ENCODE measurements at regions not wholly inside any gene's neighbourhood (a gene's known extent, or its start where the extent isn't known, plus 50 kb on each side); places are given as distances from the start of the nearest gene placed in this dataset.

GRCh38 chr3:117723825-117724224 is 1014.2 kb downstream of the TUSC7 start:
- Histone ChIP-seq H3K9me2 (replicated peaks; ENCODE audit: insufficient read depth, low read length) (no peaks in the 10 kb centered on the region), H3K79me2 (ENCODE audit: low read length) (no peaks in the 10 kb centered on the region), H3K4me1 (ENCODE audit: low read length) (peaks cover 11% of the 10 kb centered on the region), H2AFZ (ENCODE audit: low read length) (no peak overlapping the region), H3K9ac (ENCODE audit: low read length) (no peak overlapping the region), H3K4me3 (ENCODE audit: low read length) (no peak overlapping the region), H3F3A (ENCODE audit: insufficient read depth, low read length) (no peaks in the 10 kb centered on the region), H3K9me3 (replicated peaks; ENCODE audit: insufficient read depth, low read length) (no peaks in the 10 kb centered on the region), H3K27me3 (replicated peaks; ENCODE audit: insufficient read depth, low read length) (no peaks in the 10 kb centered on the region), H3K4me2 (ENCODE audit: low read depth, low read length) (no peak overlapping the region), H4K20me1 (ENCODE audit: insufficient read depth, low read length) (no peaks in the 10 kb centered on the region), H3K36me3 (replicated peaks; ENCODE audit: insufficient read depth, low read length) (no peaks in the 10 kb centered on the region), H3K27ac (ENCODE audit: low read length) (no peak overlapping the region)
- DNase-seq, result no peak
- TF ChIP-seq EZH2 (optimal IDR thresholded peaks at IDR 0.05; ENCODE audit: low read depth, low read length), result no peak
- no peak for TF ChIP-seq EZH2phosphoT487 (IDR thresholded peaks at IDR 0.05; ENCODE audit: low read length)
- TF ChIP-seq, protein P1, sequence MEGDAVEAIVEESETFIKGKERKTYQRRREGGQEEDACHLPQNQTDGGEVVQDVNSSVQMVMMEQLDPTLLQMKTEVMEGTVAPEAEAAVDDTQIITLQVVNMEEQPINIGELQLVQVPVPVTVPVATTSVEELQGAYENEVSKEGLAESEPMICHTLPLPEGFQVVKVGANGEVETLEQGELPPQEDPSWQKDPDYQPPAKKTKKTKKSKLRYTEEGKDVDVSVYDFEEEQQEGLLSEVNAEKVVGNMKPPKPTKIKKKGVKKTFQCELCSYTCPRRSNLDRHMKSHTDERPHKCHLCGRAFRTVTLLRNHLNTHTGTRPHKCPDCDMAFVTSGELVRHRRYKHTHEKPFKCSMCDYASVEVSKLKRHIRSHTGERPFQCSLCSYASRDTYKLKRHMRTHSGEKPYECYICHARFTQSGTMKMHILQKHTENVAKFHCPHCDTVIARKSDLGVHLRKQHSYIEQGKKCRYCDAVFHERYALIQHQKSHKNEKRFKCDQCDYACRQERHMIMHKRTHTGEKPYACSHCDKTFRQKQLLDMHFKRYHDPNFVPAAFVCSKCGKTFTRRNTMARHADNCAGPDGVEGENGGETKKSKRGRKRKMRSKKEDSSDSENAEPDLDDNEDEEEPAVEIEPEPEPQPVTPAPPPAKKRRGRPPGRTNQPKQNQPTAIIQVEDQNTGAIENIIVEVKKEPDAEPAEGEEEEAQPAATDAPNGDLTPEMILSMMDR (IDR thresholded peaks at IDR 0.05; ENCODE audit: low read length), result no peak

- no peak overlapping the region for H3K27ac ChIP-seq (ENCODE audit: low read length)
- no peak for DNase-seq
- no peak overlapping the region for H3K9ac ChIP-seq (ENCODE audit: low read length)
- H3K36me3 ChIP-seq (replicated peaks; ENCODE audit: insufficient read depth, low read length), result no peaks in the 10 kb centered on the region
- no peak overlapping the region for H3K4me3 ChIP-seq (ENCODE audit: low read length)
- H3K9me2 ChIP-seq (replicated peaks; ENCODE audit: insufficient read depth, low read length), result no peaks in the 10 kb centered on the region
- no peaks in the 10 kb centered on the region for H3K9me3 ChIP-seq (replicated peaks; ENCODE audit: insufficient read depth, low read length)
- H4K20me1 ChIP-seq (ENCODE audit: insufficient read depth, low read length), result no peaks in the 10 kb centered on the region
- H3K79me2 ChIP-seq (ENCODE audit: low read length), result no peaks in the 10 kb centered on the region
- no peak overlapping the region for H3K4me2 ChIP-seq (ENCODE audit: low read depth, low read length)
- no peaks in the 10 kb centered on the region for H3K27me3 ChIP-seq (replicated peaks; ENCODE audit: insufficient read depth, low read length)
- H3K4me1 ChIP-seq (ENCODE audit: low read length), result peaks cover 1% of the 10 kb centered on the region; the same call in 1 of the 2 replicates
- no peak overlapping the region for H2AFZ ChIP-seq (ENCODE audit: low read length)
- no peak for TF ChIP-seq EZH2phosphoT487 (IDR thresholded peaks at IDR 0.05; ENCODE audit: low read length)
- no peaks in the 10 kb centered on the region for H3F3A ChIP-seq (ENCODE audit: insufficient read depth, low read length)
Observed at GRCh38 chr3:117725314-117725713, 1015.7 kb downstream of the TUSC7 start.

DNA sequence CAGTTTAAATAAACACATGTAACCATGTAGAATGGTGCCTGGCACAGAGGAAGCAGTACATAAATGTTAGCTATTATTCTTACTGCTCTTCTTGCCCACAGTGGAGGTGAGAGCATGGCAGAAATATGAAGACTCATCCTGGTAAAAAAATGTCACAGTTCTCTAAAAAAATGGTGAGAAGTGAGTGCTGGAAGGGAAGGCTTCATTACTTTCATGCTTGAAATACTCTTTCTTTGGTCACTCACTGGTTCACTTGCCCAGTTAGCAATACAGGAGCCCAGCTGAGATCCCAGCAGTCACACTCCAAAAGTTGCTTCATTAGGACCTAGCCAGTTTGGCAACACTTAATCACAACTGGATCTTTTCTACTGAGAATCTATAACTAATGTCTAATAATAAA is 1017.2 kb downstream of the TUSC7 start:
- no peaks in the 10 kb centered on the region for H3K9me2 ChIP-seq (replicated peaks; ENCODE audit: insufficient read depth, low read length)
- no peak overlapping the region for H3K4me2 ChIP-seq (ENCODE audit: low read depth, low read length)
- no peak for DNase-seq
- no peaks in the 10 kb centered on the region for H3K36me3 ChIP-seq (replicated peaks; ENCODE audit: insufficient read depth, low read length)
- H3K9me3 ChIP-seq (replicated peaks; ENCODE audit: insufficient read depth, low read length), result no peaks in the 10 kb centered on the region
- H4K20me1 ChIP-seq (ENCODE audit: insufficient read depth, low read length), result no peaks in the 10 kb centered on the region
- H3K79me2 ChIP-seq (ENCODE audit: low read length), result no peaks in the 10 kb centered on the region
- TF ChIP-seq EZH2phosphoT487 (IDR thresholded peaks at IDR 0.05; ENCODE audit: low read length) (no peak), EZH2 (optimal IDR thresholded peaks at IDR 0.05; ENCODE audit: low read depth, low read length) (no peak)
- TF ChIP-seq, protein P1 (IDR thresholded peaks at IDR 0.05; ENCODE audit: low read length), result no peak
- no peaks in the 10 kb centered on the region for H3K27me3 ChIP-seq (replicated peaks; ENCODE audit: insufficient read depth, low read length)
- no peaks in the 10 kb centered on the region for H3F3A ChIP-seq (ENCODE audit: insufficient read depth, low read length)
- no peak overlapping the region for H3K27ac ChIP-seq (ENCODE audit: low read length)
- H3K4me1 ChIP-seq (ENCODE audit: low read length), result no peaks in the 10 kb centered on the region
- H3K4me3 ChIP-seq (ENCODE audit: low read length), result no peak overlapping the region
- H3K9ac ChIP-seq (ENCODE audit: low read length), result no peak overlapping the region
- no peak overlapping the region for H2AFZ ChIP-seq (ENCODE audit: low read length)

DNA sequence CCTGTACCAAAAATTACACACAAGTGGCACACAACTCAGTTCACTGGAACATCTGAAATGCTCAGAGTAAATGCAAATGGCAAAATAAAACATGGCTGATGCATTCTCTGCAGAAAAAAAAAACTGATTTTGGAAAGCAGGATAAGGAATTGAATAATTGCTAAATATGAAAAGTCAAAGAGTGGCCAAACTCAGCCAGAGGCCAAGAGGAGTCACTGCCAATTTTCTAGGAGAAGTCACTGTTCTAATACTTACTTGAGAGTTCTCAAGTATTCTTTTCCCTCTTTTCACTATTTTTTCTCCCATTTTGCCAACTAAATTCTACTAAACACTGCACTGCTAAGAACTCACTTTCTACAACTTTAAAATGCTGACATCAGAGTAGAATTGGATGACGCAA is 1018.6 kb downstream of the TUSC7 start:
- Histone ChIP-seq H3K27ac (ENCODE audit: low read length) (no peak overlapping the region), H2AFZ (ENCODE audit: low read length) (no peak overlapping the region), H3K27me3 (replicated peaks; ENCODE audit: insufficient read depth, low read length) (no peaks in the 10 kb centered on the region), H3K9me3 (replicated peaks; ENCODE audit: insufficient read depth, low read length) (no peaks in the 10 kb centered on the region), H4K20me1 (ENCODE audit: insufficient read depth, low read length) (no peaks in the 10 kb centered on the region), H3K4me1 (ENCODE audit: low read length) (no peaks in the 10 kb centered on the region), H3K36me3 (replicated peaks; ENCODE audit: insufficient read depth, low read length) (no peaks in the 10 kb centered on the region), H3K4me2 (ENCODE audit: low read depth, low read length) (no peak overlapping the region), H3K79me2 (ENCODE audit: low read length) (no peaks in the 10 kb centered on the region), H3K4me3 (ENCODE audit: low read length) (no peak overlapping the region), H3K9ac (ENCODE audit: low read length) (no peak overlapping the region), H3F3A (ENCODE audit: insufficient read depth, low read length) (no peaks in the 10 kb centered on the region), H3K9me2 (replicated peaks; ENCODE audit: insufficient read depth, low read length) (no peaks in the 10 kb centered on the region)
- no peak for DNase-seq
- TF ChIP-seq EZH2 (optimal IDR thresholded peaks at IDR 0.05; ENCODE audit: low read depth, low read length) (no peak), EZH2phosphoT487 (IDR thresholded peaks at IDR 0.05; ENCODE audit: low read length) (no peak)
- TF ChIP-seq, protein P1 (IDR thresholded peaks at IDR 0.05; ENCODE audit: low read length), result no peak

All from MM.1S (cell line).